ENCODE measurements at regions not wholly inside any gene's neighbourhood (a gene's known extent, or its start where the extent isn't known, plus 50 kb on each side); places are given as distances from the start of the nearest gene placed in this dataset.
A peak's percentile ranks its signal among the peaks of the same experiment; 100 is the strongest.

GRCh38 chr3:179503152-179503551, 51.9 kb upstream of the GNB4 start:
- no peak for DNase-seq

GRCh38 chr3:179503640-179504039, 52.4 kb upstream of the GNB4 start:
- DNase-seq = no peak

DNA sequence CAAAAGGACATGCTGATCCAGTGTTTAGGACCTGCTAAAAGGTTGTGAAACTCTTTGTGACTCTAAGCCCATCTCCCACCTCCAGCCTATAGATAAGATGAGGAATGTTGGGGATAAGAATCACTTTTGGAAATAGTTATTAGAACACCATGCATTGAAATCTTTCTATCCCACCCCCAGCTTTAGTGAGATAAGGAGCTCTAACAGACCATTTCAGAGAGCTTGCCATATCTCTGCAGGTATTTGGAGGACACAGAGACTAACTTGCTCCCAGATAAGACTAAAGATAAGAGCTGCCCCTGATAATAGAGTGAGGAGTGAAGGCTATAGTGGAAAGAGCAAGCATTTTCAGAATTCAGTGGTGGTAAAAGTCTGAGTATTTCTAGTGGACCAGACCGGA, 53.1 kb upstream of the GNB4 start:
- DNase-seq = no peak

GRCh38 chr3:179505534-179505933, 54.3 kb upstream of the GNB4 start:
- DNase-seq = no peak

GRCh38 chr3:179506792-179507191, 55.5 kb upstream of the GNB4 start:
- no peak for DNase-seq

- no peak for DNase-seq
These were observed 53.0 kb upstream of the ACTL6A start for GRCh38 chr3:179509701-179510100.

- DNase-seq = no peak
These were observed 52.2 kb upstream of the ACTL6A start for GRCh38 chr3:179510496-179510895.

- peak; percentile 5 for DNase-seq
These were observed 50.3 kb upstream of the ACTL6A start for GRCh38 chr3:179512378-179512777.

Measured in NCI-H2171 (cell line).